Cardiac fibroblast (primary cell): ENCODE measurements at regions not wholly inside any gene's neighbourhood (a gene's known extent, or its start where the extent isn't known, plus 50 kb on each side); places are given as distances from the start of the nearest gene placed in this dataset.

Source experiments
- DNase-seq, 2 donors: peaks; one replicate each; pipeline versions ENCODE4 v3.0.0 to v3.0.0-alpha.2; 2010; ENCODE audit warnings: low read depth in 2 of 2
- H3K4me3 ChIP-seq, 2 donors: replicated peaks in 1 of 2; 1 replicate in 1 of 2; 2 replicates in 1 of 2; pipeline ENCODE4 v1.5.1; 2011; ENCODE audit warnings: low read depth in 2 of 2, low read length in 2 of 2, mild to moderate bottlenecking in 2 of 2, moderate library complexity in 1 of 2
- TF ChIP-seq, protein P1 (sequence below): IDR thresholded peaks from one replicate; pipeline ENCODE4 v1.5.1; 2011; ENCODE audit warnings: low read depth, mild to moderate bottlenecking, low read length, inconsistent platforms

DNA sequence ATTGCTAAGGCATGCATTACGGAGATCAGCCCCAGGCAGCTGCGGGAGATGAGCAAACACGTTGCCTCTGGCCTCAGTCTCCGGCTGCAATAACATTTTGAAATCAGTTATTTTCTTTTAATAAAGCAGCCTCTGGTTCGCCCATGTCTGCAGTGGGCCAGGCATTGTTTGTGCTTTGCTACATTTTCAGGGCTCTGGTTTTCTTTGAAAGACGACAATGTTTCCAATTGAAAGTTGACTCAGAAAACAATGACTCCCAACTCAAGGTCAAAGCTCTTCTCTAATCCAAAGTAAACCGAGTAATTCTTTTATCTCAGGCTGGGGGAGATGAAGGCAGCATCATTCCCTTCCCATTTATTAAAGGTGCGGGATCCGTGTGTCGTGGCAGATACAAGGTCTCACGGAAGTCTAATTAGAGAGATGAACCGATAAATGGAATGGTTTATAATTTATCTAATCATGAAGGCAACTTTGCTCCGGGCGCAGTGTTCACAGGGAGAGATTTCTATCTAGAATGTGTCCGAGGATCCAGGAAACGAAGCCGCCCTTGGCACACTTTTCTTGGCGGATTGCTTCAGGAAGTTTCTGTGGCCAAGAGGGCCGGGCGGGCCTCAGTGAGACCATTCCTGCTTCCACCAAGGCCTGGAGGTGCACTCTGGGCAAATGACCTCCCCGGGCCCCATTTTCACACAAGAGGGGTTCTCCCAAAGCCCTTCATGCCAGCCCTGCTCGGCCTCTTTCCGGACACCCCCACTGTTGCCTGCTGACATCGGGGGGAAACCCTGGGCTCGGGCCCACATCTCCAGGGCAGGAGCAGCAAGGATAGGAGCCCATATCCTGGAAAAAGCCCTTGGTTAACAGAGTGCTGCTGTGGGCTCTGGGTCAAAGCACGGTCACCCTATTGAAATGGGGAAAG is 811.4 kb downstream of the BRD1 start:
- H3K4me3 ChIP-seq: no peak overlapping the region
- DNase-seq: no peak
- TF ChIP-seq, protein P1, sequence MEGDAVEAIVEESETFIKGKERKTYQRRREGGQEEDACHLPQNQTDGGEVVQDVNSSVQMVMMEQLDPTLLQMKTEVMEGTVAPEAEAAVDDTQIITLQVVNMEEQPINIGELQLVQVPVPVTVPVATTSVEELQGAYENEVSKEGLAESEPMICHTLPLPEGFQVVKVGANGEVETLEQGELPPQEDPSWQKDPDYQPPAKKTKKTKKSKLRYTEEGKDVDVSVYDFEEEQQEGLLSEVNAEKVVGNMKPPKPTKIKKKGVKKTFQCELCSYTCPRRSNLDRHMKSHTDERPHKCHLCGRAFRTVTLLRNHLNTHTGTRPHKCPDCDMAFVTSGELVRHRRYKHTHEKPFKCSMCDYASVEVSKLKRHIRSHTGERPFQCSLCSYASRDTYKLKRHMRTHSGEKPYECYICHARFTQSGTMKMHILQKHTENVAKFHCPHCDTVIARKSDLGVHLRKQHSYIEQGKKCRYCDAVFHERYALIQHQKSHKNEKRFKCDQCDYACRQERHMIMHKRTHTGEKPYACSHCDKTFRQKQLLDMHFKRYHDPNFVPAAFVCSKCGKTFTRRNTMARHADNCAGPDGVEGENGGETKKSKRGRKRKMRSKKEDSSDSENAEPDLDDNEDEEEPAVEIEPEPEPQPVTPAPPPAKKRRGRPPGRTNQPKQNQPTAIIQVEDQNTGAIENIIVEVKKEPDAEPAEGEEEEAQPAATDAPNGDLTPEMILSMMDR: no peak

DNA sequence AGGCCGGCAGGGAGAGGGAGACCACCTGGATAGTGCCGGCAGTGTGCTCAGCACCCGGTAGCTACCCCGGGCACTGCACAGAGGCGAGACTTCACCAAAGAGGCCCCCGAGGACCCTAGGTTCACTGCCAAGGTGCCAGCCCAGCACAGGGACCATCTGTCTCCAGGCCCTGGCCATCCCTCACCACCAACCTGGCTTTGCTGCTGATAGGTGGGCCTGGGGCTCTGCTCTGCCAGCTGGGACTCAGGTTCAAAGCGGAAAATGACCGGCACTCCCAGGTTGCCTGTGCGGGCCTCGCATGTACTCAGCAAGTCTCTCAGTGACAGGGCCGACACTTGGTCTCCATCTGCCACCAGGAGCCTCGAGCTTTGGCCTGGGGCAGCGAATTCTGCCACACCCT is 812.2 kb downstream of the BRD1 start:
- TF ChIP-seq, protein P1: no peak
- no peak for DNase-seq
- no peak overlapping the region for H3K4me3 ChIP-seq

DNA sequence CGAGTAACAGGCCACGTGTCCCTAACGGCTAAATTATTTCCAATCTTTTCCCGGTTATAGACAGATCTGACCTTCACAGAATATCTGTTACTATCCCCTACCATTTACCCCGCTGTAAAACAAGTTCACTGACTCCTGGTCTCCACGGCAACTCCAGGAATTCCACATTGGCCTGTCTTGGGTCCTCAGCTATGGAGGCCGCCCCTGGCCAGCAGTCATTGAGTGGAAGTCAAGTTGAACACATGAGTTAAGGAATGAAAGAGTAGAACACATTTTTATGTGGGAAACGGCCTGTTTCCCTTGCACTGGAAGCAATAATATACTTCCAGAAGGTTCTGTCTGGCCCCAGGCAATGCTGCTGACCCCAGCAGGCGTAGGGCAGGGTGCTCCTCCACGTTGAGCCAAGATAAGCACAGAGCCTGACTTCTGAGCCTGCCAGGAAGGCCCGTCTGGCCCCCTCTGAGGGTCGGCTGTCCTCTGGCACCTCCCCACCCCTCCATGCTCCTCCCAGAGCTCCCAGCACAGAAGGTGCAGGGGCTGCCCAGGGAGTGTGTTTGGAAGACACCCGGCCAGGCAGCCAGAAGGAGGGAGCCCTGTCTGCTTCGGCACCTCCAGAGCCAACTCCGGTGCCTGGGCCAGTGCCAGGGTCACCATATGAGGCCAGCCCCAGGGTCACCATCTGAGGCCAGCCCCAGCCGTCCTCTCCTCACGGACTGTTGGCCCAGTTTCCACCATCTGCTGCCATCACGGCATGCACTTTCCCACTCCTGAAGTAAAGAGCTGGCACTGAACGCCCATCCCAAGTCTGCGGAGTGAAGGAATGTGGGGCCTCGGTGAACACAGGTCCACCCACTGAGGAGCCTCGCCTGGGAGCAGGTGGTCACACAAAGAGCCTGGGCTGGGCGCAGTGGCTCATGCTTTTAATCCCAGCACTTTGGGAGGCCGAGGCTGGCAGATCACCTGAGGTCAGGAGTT is 813.2 kb downstream of the BRD1 start:
- H3K4me3 ChIP-seq: no peak overlapping the region
- no peak for DNase-seq
- TF ChIP-seq, protein P1: no peak

DNA sequence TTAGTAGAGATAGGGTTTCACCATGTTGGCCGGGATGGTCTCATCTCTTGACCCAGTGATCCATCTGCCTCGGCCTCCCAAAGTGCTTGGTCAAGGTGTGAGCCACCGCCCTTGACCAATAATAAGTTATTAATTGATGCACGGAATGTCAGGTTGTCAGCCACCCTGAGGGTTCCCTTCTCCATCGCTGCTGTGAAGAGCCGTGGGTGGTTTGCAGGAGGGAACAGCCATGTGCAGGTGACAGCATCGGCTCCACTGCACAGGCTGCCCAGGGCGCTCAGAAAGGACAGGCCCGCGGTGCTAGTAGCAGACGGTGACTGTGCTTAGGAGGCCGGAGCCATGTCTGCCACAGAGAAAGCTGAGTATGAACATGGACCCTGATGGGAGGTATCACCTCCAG is 814.0 kb downstream of the BRD1 start:
- TF ChIP-seq, protein P1: no peak
- no peak overlapping the region for H3K4me3 ChIP-seq
- no peak for DNase-seq

DNA sequence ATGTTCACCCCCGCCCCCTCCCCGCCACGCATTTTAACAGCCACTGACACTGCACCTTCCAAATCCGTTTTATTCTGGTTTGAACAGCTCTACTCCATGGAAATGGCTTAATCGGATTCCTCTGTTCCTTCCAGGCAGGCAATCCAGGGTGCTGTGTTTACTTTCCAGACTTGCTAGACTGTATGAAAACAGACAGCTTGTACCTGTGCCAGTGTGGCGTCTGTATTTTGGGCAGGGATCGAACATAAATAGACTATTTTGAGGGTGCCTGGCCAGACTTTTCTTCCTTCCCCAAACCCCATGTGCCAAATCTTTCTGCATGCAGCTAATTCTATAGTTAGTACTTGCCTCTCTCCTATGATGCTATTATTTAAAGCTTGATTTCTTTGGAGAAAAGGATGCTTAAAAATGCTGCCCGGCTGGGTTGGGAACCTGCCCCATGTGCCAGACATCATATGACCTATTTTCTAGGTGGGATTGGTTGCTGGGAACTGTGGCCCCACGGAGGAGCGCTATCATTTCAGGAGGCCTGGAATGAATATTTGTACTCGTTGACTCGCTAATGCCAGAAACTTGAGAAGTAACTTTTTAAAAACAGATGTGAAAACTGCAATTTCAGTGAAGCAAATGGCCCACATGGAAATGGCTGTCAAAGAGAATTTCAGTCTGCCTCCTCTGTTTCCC is 814.8 kb downstream of the BRD1 start:
- H3K4me3 ChIP-seq: no peak overlapping the region
- DNase-seq: no peak
- TF ChIP-seq, protein P1: no peak
